ENCODE measurements at regions not wholly inside any gene's neighbourhood (a gene's known extent, or its start where the extent isn't known, plus 50 kb on each side); places are given as distances from the start of the nearest gene placed in this dataset.

- TF ChIP-seq CTCF (IDR thresholded peaks at IDR 0.05) = no peak
- TF ChIP-seq POLR2A (IDR thresholded peaks at IDR 0.05) = no peak
Observed at GRCh38 chr3:72332689-72333088, 515.6 kb downstream of the SHQ1 start.
